GM18909 (cell line): ENCODE measurements at regions not wholly inside any gene's neighbourhood (a gene's known extent, or its start where the extent isn't known, plus 50 kb on each side); places are given as distances from the start of the nearest gene placed in this dataset.
"Not testable (repeated sequence)": the region's sequence is repeated elsewhere in the genome, so short reads cannot be mapped to it uniquely, and the experiment has no call there.

ENCODE experiments used
- ATAC-seq: cut with Tn5 transposase; IDR thresholded peaks from one replicate; pipeline ENCODE4 v1.9.1; 2021; ENCODE audit warnings: mild to moderate bottlenecking; ENCODE audit not compliant: unreplicated experiment, poor library complexity

- no peak for ATAC-seq
Measured at GRCh38 chr12:74401966-74402365, 135.7 kb upstream of the ATXN7L3B start.

- ATAC-seq: not testable (repeated sequence)
Measured at GRCh38 chr12:74403221-74403470, 134.5 kb upstream of the ATXN7L3B start.

GRCh38 chr12:74408601-74409166 is 129.0 kb upstream of the ATXN7L3B start:
- ATAC-seq: no peak

GRCh38 chr12:74412606-74413230 is 124.9 kb upstream of the ATXN7L3B start:
- ATAC-seq: no peak

- peak; percentile 70 for ATAC-seq
Measured at GRCh38 chr12:74415633-74416032, 122.0 kb upstream of the ATXN7L3B start.

- no peak for ATAC-seq
Measured at GRCh38 chr12:74418573-74418972, 119.1 kb upstream of the ATXN7L3B start.

GRCh38 chr12:74424778-74425177 is 112.9 kb upstream of the ATXN7L3B start:
- no peak for ATAC-seq

GRCh38 chr12:74426091-74426490 is 111.5 kb upstream of the ATXN7L3B start:
- no peak for ATAC-seq

- ATAC-seq: no peak
Measured at GRCh38 chr12:74429535-74429934, 108.1 kb upstream of the ATXN7L3B start.

GRCh38 chr12:74431801-74432200 is 105.8 kb upstream of the ATXN7L3B start:
- ATAC-seq: no peak

- no peak for ATAC-seq
Measured at GRCh38 chr12:74440469-74440868, 97.2 kb upstream of the ATXN7L3B start.

GRCh38 chr12:74441872-74442271 is 95.8 kb upstream of the ATXN7L3B start:
- ATAC-seq: no peak

- ATAC-seq: no peak
Measured at GRCh38 chr12:74446466-74446865, 91.2 kb upstream of the ATXN7L3B start.

GRCh38 chr12:74449872-74450271 is 87.8 kb upstream of the ATXN7L3B start:
- ATAC-seq: no peak

GRCh38 chr12:74454109-74454508 is 83.5 kb upstream of the ATXN7L3B start:
- ATAC-seq: no peak

GRCh38 chr12:74455429-74455828 is 82.2 kb upstream of the ATXN7L3B start:
- ATAC-seq: no peak

- no peak for ATAC-seq
Measured at GRCh38 chr12:74456431-74456830, 81.2 kb upstream of the ATXN7L3B start.

GRCh38 chr12:74468401-74468800 is 69.2 kb upstream of the ATXN7L3B start:
- ATAC-seq: no peak

- no peak for ATAC-seq
Measured at GRCh38 chr12:74476234-74476633, 61.4 kb upstream of the ATXN7L3B start.

- no peak for ATAC-seq
Measured at GRCh38 chr12:74481078-74481477, 56.6 kb upstream of the ATXN7L3B start.

GRCh38 chr12:74482115-74482514 is 55.5 kb upstream of the ATXN7L3B start:
- no peak for ATAC-seq

- no peak for ATAC-seq
Measured at GRCh38 chr12:74483057-74483456, 54.6 kb upstream of the ATXN7L3B start.
